Mesothelial cell of epicardium (in vitro differentiated cells): ENCODE measurements at regions not wholly inside any gene's neighbourhood (a gene's known extent, or its start where the extent isn't known, plus 50 kb on each side); places are given as distances from the start of the nearest gene placed in this dataset.
"Not testable (repeated sequence)": the region's sequence is repeated elsewhere in the genome, so short reads cannot be mapped to it uniquely, and the experiment has no call there.

Source experiments
- DNase-seq, 2 experiments: peaks; one replicate each; pipeline ENCODE4 v3.0.0; 2021; ENCODE audit warnings: low spot score in 2 of 2; ENCODE audit not compliant: unreplicated experiment in 2 of 2
- H3K27ac Mint-ChIP-seq: 2 replicates; pipeline ENCODE4 v1.8.0; 2021; ENCODE audit warnings: mixed read lengths
- H3K27me3 Mint-ChIP-seq: 2 replicates; pipeline ENCODE4 v1.8.0; 2021; ENCODE audit warnings: low read depth, mixed read lengths
- H3K36me3 Mint-ChIP-seq: 2 replicates; pipeline ENCODE4 v1.8.0; 2021; ENCODE audit warnings: mixed read lengths
- H3K4me1 Mint-ChIP-seq: 2 replicates; pipeline ENCODE4 v1.8.0; 2021; ENCODE audit warnings: mixed read lengths
- H3K4me3 Mint-ChIP-seq: 2 replicates; pipeline ENCODE4 v1.8.0; 2021; ENCODE audit warnings: mild to moderate bottlenecking, moderate library complexity, mixed read lengths
- H3K9me3 Mint-ChIP-seq: 2 replicates; pipeline ENCODE4 v1.8.0; 2021; ENCODE audit warnings: mixed read lengths
- CTCF ChIP-seq: fragments of 200-600 bp; sonication (generic); IDR thresholded peaks from one replicate; pipeline ENCODE4 v1.5.0; 2021; ENCODE audit warnings: antibody characterized with exemption; ENCODE audit not compliant: unreplicated experiment

- no peak for TF ChIP-seq CTCF
- Mint-ChIP-seq H3K4me3 (no peak overlapping the region), H3K27ac (no peak overlapping the region), H3K4me1 (no peaks in the 10 kb centered on the region), H3K9me3 (no peaks in the 10 kb centered on the region), H3K27me3 (no peaks in the 10 kb centered on the region), H3K36me3 (no peaks in the 10 kb centered on the region)
- no peak for DNase-seq
Measured at GRCh38 chr2:35461406-35461805, 894.2 kb upstream of the CRIM1 start.

- no peaks in the 10 kb centered on the region for H3K27me3 Mint-ChIP-seq
- no peaks in the 10 kb centered on the region for H3K9me3 Mint-ChIP-seq
- H3K27ac Mint-ChIP-seq, result no peak overlapping the region
- H3K36me3 Mint-ChIP-seq, result no peaks in the 10 kb centered on the region
- peaks cover 2% of the 10 kb centered on the region for H3K4me1 Mint-ChIP-seq
- no peak for TF ChIP-seq CTCF
- DNase-seq, result no peak
- no peak overlapping the region for H3K4me3 Mint-ChIP-seq
Measured at GRCh38 chr2:35454966-35455638, 900.5 kb upstream of the CRIM1 start.

GRCh38 chr2:35447821-35448220 lies 907.8 kb upstream of the CRIM1 start:
- no peaks in the 10 kb centered on the region for H3K36me3 Mint-ChIP-seq
- H3K4me1 Mint-ChIP-seq, result no peaks in the 10 kb centered on the region
- no peaks in the 10 kb centered on the region for H3K27me3 Mint-ChIP-seq
- no peak for DNase-seq
- H3K9me3 Mint-ChIP-seq, result no peaks in the 10 kb centered on the region
- no peak overlapping the region for H3K4me3 Mint-ChIP-seq
- no peak overlapping the region for H3K27ac Mint-ChIP-seq
- TF ChIP-seq CTCF, result no peak

GRCh38 chr2:35447215-35447614 lies 908.4 kb upstream of the CRIM1 start:
- Mint-ChIP-seq H3K4me3 (no peak overlapping the region), H3K9me3 (no peaks in the 10 kb centered on the region), H3K27ac (no peak overlapping the region), H3K36me3 (no peaks in the 10 kb centered on the region), H3K27me3 (no peaks in the 10 kb centered on the region), H3K4me1 (no peaks in the 10 kb centered on the region)
- TF ChIP-seq CTCF, result no peak
- no peak for DNase-seq

- no peaks in the 10 kb centered on the region for H3K4me1 Mint-ChIP-seq
- peaks cover 20% of the 10 kb centered on the region for H3K27me3 Mint-ChIP-seq
- no peaks in the 10 kb centered on the region for H3K36me3 Mint-ChIP-seq
- H3K27ac Mint-ChIP-seq, result no peak overlapping the region
- H3K9me3 Mint-ChIP-seq, result no peaks in the 10 kb centered on the region
- H3K4me3 Mint-ChIP-seq, result no peak overlapping the region
- TF ChIP-seq CTCF, result no peak
- no peak for DNase-seq
Measured at GRCh38 chr2:35443087-35443486, 912.5 kb upstream of the CRIM1 start.

- DNase-seq, H3K4me3 Mint-ChIP-seq, H3K4me1 Mint-ChIP-seq, H3K36me3 Mint-ChIP-seq, H3K9me3 Mint-ChIP-seq, H3K27ac Mint-ChIP-seq: not testable (repeated sequence)
- H3K27me3 Mint-ChIP-seq, result peaks cover 20% of the 10 kb centered on the region
Measured at GRCh38 chr2:35441575-35441974, 914.0 kb upstream of the CRIM1 start.

- not testable (repeated sequence) for H3K36me3 Mint-ChIP-seq, H3K4me3 Mint-ChIP-seq, H3K9me3 Mint-ChIP-seq, H3K4me1 Mint-ChIP-seq, DNase-seq, H3K27ac Mint-ChIP-seq
- H3K27me3 Mint-ChIP-seq, result peaks cover 20% of the 10 kb centered on the region
Measured at GRCh38 chr2:35440308-35440707, 915.3 kb upstream of the CRIM1 start.

GRCh38 chr2:35436893-35437292 lies 918.7 kb upstream of the CRIM1 start:
- H3K4me1 Mint-ChIP-seq, DNase-seq, H3K27ac Mint-ChIP-seq, H3K4me3 Mint-ChIP-seq, H3K36me3 Mint-ChIP-seq, H3K9me3 Mint-ChIP-seq: not testable (repeated sequence)
- peaks cover 18% of the 10 kb centered on the region for H3K27me3 Mint-ChIP-seq
